ENCODE measurements at regions not wholly inside any gene's neighbourhood (a gene's known extent, or its start where the extent isn't known, plus 50 kb on each side); places are given as distances from the start of the nearest gene placed in this dataset.
"Not testable (repeated sequence)": the region's sequence is repeated elsewhere in the genome, so short reads cannot be mapped to it uniquely, and the experiment has no call there.

DNA sequence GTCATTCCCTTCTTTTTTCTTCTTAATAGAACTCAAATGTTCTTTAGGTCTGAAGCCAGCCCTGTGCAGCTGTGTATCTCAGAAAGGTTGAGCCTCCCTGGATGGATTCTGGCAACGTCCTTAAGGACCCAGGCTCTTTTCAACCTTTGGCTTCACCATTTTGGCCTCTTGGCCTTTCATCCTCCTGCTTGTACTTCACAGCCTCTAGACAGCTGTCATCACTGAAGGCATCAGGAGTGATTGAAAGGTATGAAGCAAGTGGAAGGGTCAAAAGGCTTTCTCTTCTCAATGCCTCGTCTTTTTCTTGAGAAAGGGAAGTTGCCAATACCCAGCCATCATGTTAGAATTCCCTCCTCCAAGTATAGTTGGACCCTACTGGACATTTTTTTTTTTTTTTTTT lies 81.2 kb upstream of the RANBP3L start:
- no peak for DNase-seq (ENCODE audit: low spot score in 2 of 2)
- no peaks in the 10 kb centered on the region for H3K36me3 Mint-ChIP-seq
- H3K9me3 Mint-ChIP-seq: no peaks in the 10 kb centered on the region
- no peak overlapping the region for H3K27ac Mint-ChIP-seq
- no peak for ATAC-seq

DNA sequence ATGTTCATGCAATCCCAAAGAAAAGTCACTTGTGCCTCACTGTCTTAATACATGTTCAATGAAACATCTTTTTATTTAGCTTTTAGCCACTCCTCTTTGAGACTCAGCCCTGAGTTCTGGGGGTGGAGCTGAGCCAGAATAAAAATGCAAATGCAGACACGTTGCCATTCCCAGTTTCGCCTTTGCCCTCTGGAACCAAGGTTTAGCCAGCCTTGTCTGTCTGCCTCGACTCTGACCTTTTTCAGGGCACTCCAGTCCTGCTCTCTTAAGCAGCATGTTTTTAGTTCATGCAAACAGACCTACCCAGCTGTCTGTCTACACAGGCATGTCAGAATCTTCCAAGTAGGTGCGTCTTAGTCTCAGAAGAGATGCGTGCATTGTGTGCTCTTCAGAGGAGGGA lies 82.2 kb upstream of the RANBP3L start:
- DNase-seq (ENCODE audit: low spot score in 2 of 2): no peak
- no peaks in the 10 kb centered on the region for H3K9me3 Mint-ChIP-seq
- H3K27ac Mint-ChIP-seq: no peak overlapping the region
- ATAC-seq: no peak
- H3K36me3 Mint-ChIP-seq: no peaks in the 10 kb centered on the region

- no peaks in the 10 kb centered on the region for H3K9me3 Mint-ChIP-seq
- ATAC-seq: no peak
These were observed 83.1 kb upstream of the RANBP3L start for GRCh38 chr5:36384845-36385244.

DNA sequence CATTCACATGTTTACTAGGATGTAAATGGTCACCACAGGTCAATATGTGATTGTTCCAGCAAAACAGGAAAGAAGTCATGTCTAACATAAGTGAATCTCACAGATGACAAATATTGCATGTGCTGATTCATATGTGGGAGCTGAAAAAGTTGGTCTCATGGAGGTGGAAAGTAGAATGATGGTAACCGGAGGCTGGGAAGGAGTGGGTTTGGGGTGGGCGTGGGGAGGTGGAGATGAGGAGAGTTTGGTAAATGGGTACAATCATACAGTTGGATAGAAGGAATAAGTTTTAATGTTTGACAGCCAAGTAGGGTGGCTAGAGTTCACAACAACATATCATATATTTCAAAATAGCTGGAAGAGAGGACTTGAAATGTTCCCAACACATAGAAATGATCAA lies 83.8 kb upstream of the RANBP3L start:
- H3K36me3 Mint-ChIP-seq: no peaks in the 10 kb centered on the region
- no peak overlapping the region for H3K27ac Mint-ChIP-seq
- H3K9me3 Mint-ChIP-seq: no peaks in the 10 kb centered on the region
- ATAC-seq (no peak), DNase-seq (ENCODE audit: low spot score in 2 of 2) (no peak)

More at GRCh38 chr5:36384845-36385244, 83.1 kb upstream of the RANBP3L start:
- Mint-ChIP-seq H3K36me3 (no peaks in the 10 kb centered on the region), H3K27ac (no peak overlapping the region)
- no peak for DNase-seq (ENCODE audit: low spot score in 2 of 2)

GRCh38 chr5:36388288-36388687 lies 86.6 kb upstream of the RANBP3L start:
- no peak overlapping the region for H3K27ac Mint-ChIP-seq
- no peaks in the 10 kb centered on the region for H3K36me3 Mint-ChIP-seq
- ATAC-seq (no peak), DNase-seq (ENCODE audit: low spot score in 2 of 2) (no peak)
- H3K9me3 Mint-ChIP-seq: no peaks in the 10 kb centered on the region

GRCh38 chr5:36389245-36389644 lies 87.5 kb upstream of the RANBP3L start:
- Mint-ChIP-seq H3K9me3 (no peaks in the 10 kb centered on the region), H3K27ac (no peak overlapping the region), H3K36me3 (no peaks in the 10 kb centered on the region)
- no peak for ATAC-seq
- DNase-seq (ENCODE audit: low spot score in 2 of 2): no peak

DNA sequence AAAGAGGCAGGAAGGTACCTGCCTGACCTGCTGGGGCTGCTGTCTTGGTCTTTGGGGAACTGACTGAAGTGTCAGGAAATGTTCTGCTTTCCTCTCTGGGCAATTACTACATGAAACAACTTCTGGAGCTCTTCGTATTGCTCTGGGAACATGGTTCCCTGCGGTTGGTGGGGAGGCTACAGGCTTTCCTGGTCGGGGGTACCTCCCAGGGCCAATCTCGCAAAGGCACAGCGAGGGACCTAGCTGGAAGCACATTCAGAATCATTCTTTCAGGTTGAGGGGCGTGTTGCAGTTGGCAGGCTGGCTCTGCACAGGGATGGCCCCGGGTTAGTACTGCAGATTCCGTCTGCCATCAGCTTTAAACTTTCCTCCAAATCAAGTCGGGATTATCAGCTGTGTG lies 88.9 kb upstream of the RANBP3L start:
- Mint-ChIP-seq H3K36me3 (no peaks in the 10 kb centered on the region), H3K27ac (no peak overlapping the region), H3K9me3 (no peaks in the 10 kb centered on the region)
- DNase-seq (ENCODE audit: low spot score in 2 of 2) (no peak), ATAC-seq (no peak)

DNA sequence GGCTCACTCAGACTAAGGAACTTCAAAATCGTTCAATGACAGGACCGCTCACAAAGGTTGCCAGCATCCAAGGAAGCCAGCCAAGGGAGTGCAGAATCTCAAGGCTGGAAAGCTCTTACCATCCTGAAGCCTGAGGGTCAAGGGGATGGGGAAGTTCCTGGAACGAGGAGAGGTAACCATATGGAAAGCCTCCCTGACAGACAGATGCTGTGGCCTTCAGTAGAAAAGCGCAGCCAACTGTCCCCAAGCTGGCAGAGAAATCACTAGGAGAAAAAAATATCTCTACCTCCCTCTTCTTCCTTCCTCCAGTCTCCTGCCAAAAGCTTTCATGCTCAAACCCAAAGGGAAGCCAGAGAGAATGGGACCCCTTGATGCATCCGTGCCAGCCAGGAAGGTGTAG lies 90.5 kb upstream of the RANBP3L start:
- no peak overlapping the region for H3K27ac Mint-ChIP-seq
- ATAC-seq (no peak), DNase-seq (ENCODE audit: low spot score in 2 of 2) (no peak)
- H3K9me3 Mint-ChIP-seq: no peaks in the 10 kb centered on the region
- H3K36me3 Mint-ChIP-seq: no peaks in the 10 kb centered on the region

DNA sequence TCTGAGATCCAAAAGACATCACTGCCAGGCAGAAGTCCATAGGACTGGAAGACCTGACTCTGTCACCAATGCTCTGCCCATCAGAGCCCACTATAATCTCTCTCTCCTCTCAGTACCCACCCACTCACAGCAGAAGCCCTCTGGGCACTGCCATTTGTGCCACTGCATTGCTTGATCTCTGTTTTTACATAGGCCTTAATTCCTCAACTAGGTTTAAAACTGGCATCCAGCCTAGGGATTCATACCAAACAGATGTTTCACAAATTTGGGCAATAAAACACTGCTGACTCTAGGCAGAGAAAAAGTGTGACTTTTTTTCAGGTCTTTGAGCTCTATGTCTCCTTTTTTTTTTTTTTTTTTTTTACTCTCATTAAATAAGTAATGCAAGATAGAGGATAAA lies 91.1 kb upstream of the RANBP3L start:
- Mint-ChIP-seq H3K36me3 (no peaks in the 10 kb centered on the region), H3K9me3 (no peaks in the 10 kb centered on the region), H3K27ac (no peak overlapping the region)
- no peak for ATAC-seq
- no peak for DNase-seq (ENCODE audit: low spot score in 2 of 2)

DNA sequence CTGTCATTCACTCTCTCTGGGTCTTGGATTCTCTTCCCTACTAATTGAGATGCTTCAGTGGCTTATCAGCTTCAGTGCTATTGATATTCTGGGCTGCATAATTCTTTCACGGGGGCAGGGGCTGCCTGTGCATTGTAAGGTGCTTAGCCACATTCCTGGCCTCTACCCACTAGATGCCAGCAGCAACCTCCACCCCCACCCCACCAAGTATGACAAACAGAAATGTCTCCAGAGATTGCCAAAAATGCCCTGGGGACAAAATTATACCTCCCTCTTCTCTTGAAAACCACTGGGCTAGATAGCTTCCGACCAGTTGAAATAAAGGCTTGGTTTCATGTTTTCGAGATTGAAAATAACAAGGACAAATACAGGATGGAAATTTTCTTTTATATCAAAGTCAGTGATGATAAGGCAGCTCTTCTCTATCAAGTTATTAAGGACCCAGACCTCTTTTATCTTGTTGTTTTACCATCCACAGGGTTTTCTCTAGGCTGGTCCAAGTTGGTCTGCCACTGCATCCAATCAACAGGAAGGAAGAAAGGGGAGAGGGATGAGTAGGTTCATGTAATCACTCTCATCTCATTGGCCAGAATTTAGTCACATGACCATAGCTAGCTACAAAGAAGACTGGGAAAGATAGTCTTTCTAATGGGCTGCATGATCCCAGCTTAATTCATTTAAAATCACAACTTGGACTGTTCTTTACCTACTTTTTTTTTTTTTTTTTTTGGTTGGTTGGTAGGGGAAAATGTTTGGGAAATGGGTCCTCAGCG lies 92.1 kb upstream of the RANBP3L start:
- ATAC-seq: no peak
- H3K36me3 Mint-ChIP-seq: no peaks in the 10 kb centered on the region
- no peak for DNase-seq (ENCODE audit: low spot score in 2 of 2)
- H3K27ac Mint-ChIP-seq: no peak overlapping the region
- no peaks in the 10 kb centered on the region for H3K9me3 Mint-ChIP-seq

DNA sequence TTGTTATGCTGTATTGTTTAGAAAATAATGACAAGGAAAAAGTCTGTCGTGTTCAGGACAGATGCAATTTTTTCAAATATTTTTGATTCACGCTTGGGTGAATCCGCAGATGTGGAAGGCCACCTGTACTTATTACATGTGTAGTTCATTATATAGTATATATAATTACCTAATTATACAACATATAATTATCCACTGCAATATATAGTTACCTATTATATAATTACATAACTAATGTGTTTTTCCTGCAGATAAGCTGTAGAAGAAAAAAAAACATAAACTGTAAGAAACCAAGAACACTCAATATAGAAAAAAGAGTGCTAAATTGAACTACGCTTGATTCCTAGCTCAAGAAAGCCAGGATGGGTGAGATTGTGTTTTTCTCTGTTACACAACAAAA lies 93.6 kb upstream of the RANBP3L start:
- ATAC-seq (no peak), DNase-seq (ENCODE audit: low spot score in 2 of 2) (no peak)
- Mint-ChIP-seq H3K9me3 (no peaks in the 10 kb centered on the region), H3K36me3 (no peaks in the 10 kb centered on the region), H3K27ac (no peak overlapping the region)

DNA sequence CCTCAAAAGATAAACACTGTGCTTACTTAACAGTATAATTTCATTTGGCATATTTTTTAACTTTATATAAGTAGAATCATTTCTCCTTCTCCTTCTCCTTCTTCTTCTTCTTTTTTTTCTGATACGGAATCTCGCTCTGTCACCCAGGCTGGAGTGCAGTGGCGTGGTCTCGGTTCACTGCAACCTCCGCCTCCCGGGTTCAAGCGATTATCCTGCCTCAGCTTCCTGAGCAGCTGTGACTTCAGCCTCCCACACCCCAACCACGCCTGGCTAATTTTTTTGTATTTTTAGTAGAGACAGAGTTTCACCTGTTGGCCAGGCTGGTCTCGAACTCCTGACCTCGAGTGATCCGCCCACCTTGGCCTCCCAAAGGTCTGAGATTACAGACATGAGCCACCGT lies 94.2 kb upstream of the RANBP3L start:
- not testable (repeated sequence) for H3K27ac Mint-ChIP-seq; H3K36me3 Mint-ChIP-seq; DNase-seq (ENCODE audit: low spot score in 2 of 2); H3K9me3 Mint-ChIP-seq; ATAC-seq

- DNase-seq (ENCODE audit: low spot score in 2 of 2) (no peak), ATAC-seq (no peak)
- Mint-ChIP-seq H3K36me3 (no peaks in the 10 kb centered on the region), H3K9me3 (no peaks in the 10 kb centered on the region), H3K27ac (no peak overlapping the region)
These were observed 94.9 kb upstream of the RANBP3L start for GRCh38 chr5:36396640-36397039.

GRCh38 chr5:36397901-36398536 lies 96.3 kb upstream of the RANBP3L start:
- H3K36me3 Mint-ChIP-seq: no peaks in the 10 kb centered on the region
- no peaks in the 10 kb centered on the region for H3K9me3 Mint-ChIP-seq
- DNase-seq (ENCODE audit: low spot score in 2 of 2) (no peak), ATAC-seq (no peak)
- H3K27ac Mint-ChIP-seq: no peak overlapping the region

- DNase-seq (ENCODE audit: low spot score in 2 of 2) (no peak), ATAC-seq (no peak)
- H3K27ac Mint-ChIP-seq: no peak overlapping the region
- no peaks in the 10 kb centered on the region for H3K9me3 Mint-ChIP-seq
- H3K36me3 Mint-ChIP-seq: no peaks in the 10 kb centered on the region
These were observed 100.8 kb upstream of the RANBP3L start for GRCh38 chr5:36402512-36402906.

DNA sequence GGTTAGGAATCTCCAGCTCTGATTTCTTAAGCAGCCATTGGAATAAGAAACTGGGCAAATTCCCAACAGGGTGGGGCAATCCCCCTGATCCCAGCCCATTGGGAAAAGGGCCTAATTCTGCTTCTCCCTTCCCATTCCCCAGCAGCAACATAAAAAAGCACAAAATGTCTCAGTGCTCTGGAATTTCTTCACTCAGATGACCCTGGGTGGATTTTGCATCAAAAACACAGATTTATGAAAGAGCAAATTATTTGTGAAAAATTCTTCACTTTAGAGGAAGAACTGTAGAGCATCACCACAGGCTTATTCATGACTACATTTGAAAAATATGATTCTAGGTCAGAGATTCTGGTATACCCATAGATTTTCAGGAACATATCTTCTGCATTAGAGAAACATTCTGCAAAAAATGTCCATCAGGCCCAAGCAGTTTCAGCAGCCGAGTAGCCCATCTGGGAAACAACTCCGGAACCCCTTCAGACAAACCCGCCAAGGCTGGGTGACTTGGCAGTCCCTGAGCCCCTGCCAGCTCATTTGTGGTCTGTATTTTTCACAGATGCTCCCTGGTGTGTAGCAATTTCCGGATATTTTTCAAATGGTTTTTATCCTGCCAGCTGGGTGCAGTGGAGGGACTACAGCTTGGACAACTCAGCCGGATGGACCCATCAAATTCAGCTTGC lies 102.1 kb upstream of the RANBP3L start:
- DNase-seq (ENCODE audit: low spot score in 2 of 2) (no peak), ATAC-seq (no peak)

GRCh38 chr5:36406023-36406422 lies 104.3 kb upstream of the RANBP3L start:
- Mint-ChIP-seq H3K36me3 (no peaks in the 10 kb centered on the region), H3K9me3 (no peaks in the 10 kb centered on the region), H3K27ac (peak overlapping the region in 1 of 2 donors; percentile 36)
- ATAC-seq (no peak), DNase-seq (ENCODE audit: low spot score in 2 of 2) (no peak)

More for the DNA sequence above, 102.1 kb upstream of the RANBP3L start:
- Mint-ChIP-seq H3K27ac (no peak overlapping the region), H3K36me3 (no peaks in the 10 kb centered on the region), H3K9me3 (no peaks in the 10 kb centered on the region)

GRCh38 chr5:36407396-36407795 lies 105.7 kb upstream of the RANBP3L start:
- H3K27ac Mint-ChIP-seq: no peak overlapping the region
- DNase-seq (ENCODE audit: low spot score in 2 of 2) (no peak), ATAC-seq (no peak)
- H3K9me3 Mint-ChIP-seq: no peaks in the 10 kb centered on the region
- H3K36me3 Mint-ChIP-seq: no peaks in the 10 kb centered on the region

Measured in activated naive CD4-positive, alpha-beta T cell treated with anti-CD3 and anti-CD28 coated beads, Interleukin-2, amount 50 U/mL, for 72 hours (primary cell).